IMR-90 (cell line): ENCODE measurements at regions not wholly inside any gene's neighbourhood (a gene's known extent, or its start where the extent isn't known, plus 50 kb on each side); places are given as distances from the start of the nearest gene placed in this dataset.

ENCODE experiments used
- ATAC-seq: fragments of 200-7000 bp; cut with Tn5 transposase; 2 replicates; pipeline ENCODE4 v1.9.1; 2020; ENCODE audit warnings: low read depth, mild to moderate bottlenecking, moderate library complexity
- BruUV-seq: library from RNA; stranded (reverse); fragments of 400-500 nt; replicated peaks from 2 replicates; lab custom pipeline; 2021; lab: Mats Ljungman, UMichigan
- CTCF ChIA-PET: fragments of 300-600 bp; formaldehyde crosslinking; extraction: SDS; loops from one replicate; lab custom pipeline; 2021; ENCODE audit warnings: antibody characterized with exemption; lab: Yijun Ruan, JAX
- POLR2A ChIA-PET: fragments of 300-600 bp; sonication (Branson Sonifier 250); formaldehyde crosslinking; loops from one replicate; lab custom pipeline; 2022; ENCODE audit warnings: antibody characterized with exemption; ENCODE audit not compliant: unreplicated experiment; lab: Charles Lee
- DNase-seq: peaks from one replicate; pipeline ENCODE4 v3.0.0; 2013
- H2AFZ ChIP-seq: replicated peaks from 2 replicates; pipeline ENCODE3; 2013; ENCODE audit warnings: low read length, mild to moderate bottlenecking; ENCODE audit not compliant: poor library complexity
- H2AK5ac ChIP-seq: 2 replicates; pipeline ENCODE4 v1.6.1; 2013; ENCODE audit warnings: low read depth, low read length, inconsistent platforms
- H2AK9ac ChIP-seq: replicated peaks from 2 replicates; pipeline ENCODE3; 2013; ENCODE audit warnings: mild to moderate bottlenecking, low read depth, low read length, moderate library complexity; ENCODE audit not compliant: poor library complexity
- H2BK120ac ChIP-seq: 2 replicates; pipeline ENCODE4 v1.6.1; 2013; ENCODE audit warnings: low read depth, low read length, inconsistent platforms
- H2BK15ac ChIP-seq: 3 replicates; pipeline ENCODE4 v1.6.1; 2013; ENCODE audit warnings: low read depth, low read length, inconsistent platforms
- H2BK20ac ChIP-seq: 2 replicates; pipeline ENCODE4 v1.6.1; 2013; ENCODE audit warnings: low read depth, mild to moderate bottlenecking, inconsistent platforms, low read length, moderate library complexity
- H2BK5ac ChIP-seq: 2 replicates; pipeline ENCODE4 v1.6.1; 2013; ENCODE audit warnings: mild to moderate bottlenecking, low read depth, low read length, inconsistent platforms; ENCODE audit not compliant: poor library complexity, severe bottlenecking
- H3K14ac ChIP-seq: replicated peaks from 2 replicates; pipeline ENCODE4 v1.6.1; 2013; ENCODE audit warnings: low read depth, low read length, inconsistent platforms
- H3K18ac ChIP-seq: 2 replicates; pipeline ENCODE4 v1.6.1; 2013; ENCODE audit warnings: low read depth, low read length, control low read depth
- H3K23ac ChIP-seq: 2 replicates; pipeline ENCODE4 v1.6.1; 2013; ENCODE audit warnings: low read depth, low read length, inconsistent platforms
- H3K27ac ChIP-seq: 2 replicates; pipeline ENCODE4 v1.5.1; 2013; ENCODE audit warnings: mild to moderate bottlenecking, control low read depth, low read length; ENCODE audit not compliant: insufficient read depth
- H3K27me3 ChIP-seq: 2 replicates; pipeline ENCODE4 v1.6.1; 2013; ENCODE audit warnings: low read length; ENCODE audit not compliant: control insufficient read depth, insufficient read depth
- H3K36me3 ChIP-seq: 2 replicates; pipeline ENCODE4 v1.6.1; 2013; ENCODE audit warnings: low read length, mixed read lengths; ENCODE audit not compliant: control insufficient read depth, insufficient read depth
- H3K4ac ChIP-seq: 2 replicates; pipeline ENCODE4 v1.6.1; 2013; ENCODE audit warnings: low read depth, low read length, inconsistent platforms
- H3K4me1 ChIP-seq: 2 replicates; pipeline ENCODE4 v1.6.1; 2013; ENCODE audit warnings: low read length, mixed read lengths; ENCODE audit not compliant: control insufficient read depth, insufficient read depth
- H3K4me2 ChIP-seq: 2 replicates; pipeline ENCODE4 v1.6.1; 2013; ENCODE audit warnings: low read depth, mild to moderate bottlenecking, control low read depth, low read length, moderate library complexity
- H3K4me3 ChIP-seq: 2 replicates; pipeline ENCODE4 v1.5.1; 2013; ENCODE audit warnings: low read depth, mild to moderate bottlenecking, control low read depth, low read length, moderate library complexity; ENCODE audit not compliant: insufficient read depth
- H3K56ac ChIP-seq: 2 replicates; pipeline ENCODE4 v1.6.1; 2013; ENCODE audit warnings: low read length, inconsistent platforms; ENCODE audit not compliant: insufficient read depth; ENCODE audit errors: extremely low read depth
- H3K79me1 ChIP-seq, 2 experiments: 2 replicates each; pipeline ENCODE4 v1.6.1; 2013; ENCODE audit warnings: low read length in 2 of 2, inconsistent platforms in 1 of 2, low read depth in 1 of 2
- H3K9ac ChIP-seq: 2 replicates; pipeline ENCODE4 v1.6.1; 2013; ENCODE audit warnings: low read depth, low read length, control low read depth
- H3K9me1 ChIP-seq: 2 replicates; pipeline ENCODE4 v1.6.1; 2013; ENCODE audit warnings: low read length, inconsistent platforms; ENCODE audit not compliant: insufficient read depth
- H3K9me3 ChIP-seq: 2 replicates; pipeline ENCODE4 v1.6.1; 2013; ENCODE audit warnings: low read length; ENCODE audit not compliant: control insufficient read depth, insufficient read depth
- H4K20me1 ChIP-seq: 2 replicates; pipeline ENCODE4 v1.6.1; 2013; ENCODE audit warnings: low read length, inconsistent platforms; ENCODE audit not compliant: insufficient read depth
- H4K5ac ChIP-seq: 2 replicates; pipeline ENCODE4 v1.6.1; 2013; ENCODE audit warnings: mild to moderate bottlenecking, low read depth, low read length, control low read depth
- H4K8ac ChIP-seq, 2 experiments: 2 replicates each; pipeline ENCODE4 v1.6.1; 2013; ENCODE audit warnings: low read depth in 2 of 2, low read length in 2 of 2, control low read depth in 1 of 2, inconsistent platforms in 1 of 2
- H4K91ac ChIP-seq: 2 replicates; pipeline ENCODE4 v1.6.1; 2013; ENCODE audit warnings: low read depth, low read length, inconsistent platforms; ENCODE audit not compliant: insufficient read depth
- BHLHE40 ChIP-seq: fragments of 150-350 bp; IDR thresholded peaks from 2 replicates; pipeline ENCODE4 v1.6.1; 2016; ENCODE audit warnings: mild to moderate bottlenecking, low read depth, low read length
- CEBPB ChIP-seq: IDR thresholded peaks from 2 replicates; pipeline ENCODE4 v1.6.1; 2012; ENCODE audit warnings: low read depth, low read length, improper control_type of control experiment
- FOS ChIP-seq: fragments of 150-350 bp; IDR thresholded peaks from 2 replicates; pipeline ENCODE4 v1.6.1; 2016; ENCODE audit warnings: low read depth, low read length
- MAFK ChIP-seq: IDR thresholded peaks from 2 replicates; pipeline ENCODE4 v1.6.1; 2012; ENCODE audit warnings: low read depth, low read length, improper control_type of control experiment
- MXI1 ChIP-seq: IDR thresholded peaks from 2 replicates; pipeline ENCODE4 v1.6.1; 2012; ENCODE audit warnings: low read depth, mild to moderate bottlenecking, low read length, moderate library complexity, borderline replicate concordance
- NFE2L2 ChIP-seq: fragments of 150-350 bp; IDR thresholded peaks from 2 replicates; pipeline ENCODE4 v1.6.1; 2016; ENCODE audit warnings: low read depth, mild to moderate bottlenecking, low read length
- RAD21 ChIP-seq: IDR thresholded peaks from 2 replicates; pipeline ENCODE4 v1.6.1; 2012; ENCODE audit warnings: low read length, improper control_type of control experiment
- RCOR1 ChIP-seq: IDR thresholded peaks from 2 replicates; pipeline ENCODE4 v1.6.1; 2012; ENCODE audit warnings: mild to moderate bottlenecking, low read length, improper control_type of control experiment; ENCODE audit not compliant: insufficient replicate concordance
- SMC3 ChIP-seq: fragments of 150-350 bp; IDR thresholded peaks from 2 replicates; pipeline ENCODE4 v1.6.1; 2016; ENCODE audit warnings: low read depth, mild to moderate bottlenecking, antibody characterized with exemption, low read length, moderate library complexity
- WGBS, 2 experiments: methylation state at CpG; one replicate each; pipeline versions ENCODE4 v1.1.5 to v1.1.7; 2013; ENCODE audit warnings: missing lambda C conversion rate in 2 of 2; ENCODE audit not compliant: insufficient read length in 1 of 2; ENCODE audit errors: extremely low coverage in 2 of 2; 5-methylcytosine and 5-hydroxymethylcytosine counted together
- dilution Hi-C: fragments of 300-500 bp; cut with HindIII; formaldehyde crosslinking; loops from one replicate; pipeline ENCODE4 v1.14.3; 2018; ENCODE audit warnings: low sequenced_read_pairs; ENCODE audit not compliant: unreplicated experiment
- in situ Hi-C: fragments of 300-500 bp; cut with MboI; formaldehyde crosslinking; loops from 3 replicates; pipeline ENCODE4 v1.14.3; 2019; ENCODE audit warnings: low sequenced_read_pairs, inconsistent platforms, mixed read lengths
- intact Hi-C: fragments of 100-400 bp; cut with micrococcal nuclease; formaldehyde crosslinking; loops from 2 replicates; pipeline ENCODE4 v1.10.0; 2022
- TF ChIP-seq, protein P1 (sequence below): conservative IDR thresholded peaks from 2 replicates; pipeline ENCODE4 v1.5.1; 2012; ENCODE audit warnings: mild to moderate bottlenecking, low read depth, low read length, improper control_type of control experiment
- TF ChIP-seq, protein P2 (sequence below): fragments of 150-350 bp; IDR thresholded peaks from 2 replicates; pipeline ENCODE4 v1.6.1; 2016; ENCODE audit warnings: low read depth, mild to moderate bottlenecking, low read length, moderate library complexity, borderline replicate concordance
- TF ChIP-seq, protein P3 (sequence below): fragments of 150-350 bp; IDR thresholded peaks from 2 replicates; pipeline ENCODE4 v1.6.1; 2017; ENCODE audit warnings: mild to moderate bottlenecking, antibody characterized with exemption, low read length, low read depth

DNA sequence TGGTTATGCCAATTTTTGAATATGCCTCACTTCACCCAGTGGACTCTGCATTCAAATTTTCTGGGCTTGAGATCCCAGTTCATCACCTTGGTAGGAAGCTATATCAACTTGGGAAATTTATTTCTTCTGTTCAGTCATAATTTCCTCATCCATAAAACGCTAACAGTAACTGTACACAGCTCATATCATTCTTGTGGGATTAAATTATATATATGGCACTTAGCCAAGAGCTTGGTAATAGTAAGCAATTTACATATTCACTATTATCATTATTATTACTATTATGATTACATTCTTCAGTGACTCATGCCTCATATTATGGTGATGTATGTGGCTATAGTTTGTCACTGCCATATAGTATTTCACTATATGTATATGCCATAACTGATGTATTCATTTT, 177.6 kb downstream of the CPE start:
- Histone ChIP-seq H3K36me3 (no peaks in the 10 kb centered on the region), H2AK9ac (no peak overlapping the region), H3K4me1 (no peaks in the 10 kb centered on the region), H3K56ac (no peak overlapping the region), H3K18ac (no peak overlapping the region), H2BK20ac (no peak overlapping the region), H3K27ac (no peak overlapping the region), H3K27me3 (no peaks in the 10 kb centered on the region), H3K9me3 (peaks cover 2% of the 10 kb centered on the region; the same call in 1 of the 2 replicates), H3K79me1 (no peaks in the 10 kb centered on the region), H3K23ac (no peak overlapping the region), H3K4me2 (no peak overlapping the region), H2BK15ac (no peak overlapping the region), H3K9ac (no peak overlapping the region), H4K20me1 (no peaks in the 10 kb centered on the region), H4K8ac (no peak overlapping the region), H3K4ac (no peak overlapping the region), H3K9me1 (no peaks in the 10 kb centered on the region), H2BK120ac (no peak overlapping the region), H4K91ac (no peak overlapping the region), H2AFZ (no peak overlapping the region), H2BK5ac (no peak overlapping the region), H4K5ac (no peak overlapping the region), H3K14ac (no peak overlapping the region), H2AK5ac (no peak overlapping the region), H3K4me3 (no peak overlapping the region)
- no peak for TF ChIP-seq SMC3
- TF ChIP-seq BHLHE40: no peak
- no peak for TF ChIP-seq NFE2L2
- TF ChIP-seq, protein P1, sequence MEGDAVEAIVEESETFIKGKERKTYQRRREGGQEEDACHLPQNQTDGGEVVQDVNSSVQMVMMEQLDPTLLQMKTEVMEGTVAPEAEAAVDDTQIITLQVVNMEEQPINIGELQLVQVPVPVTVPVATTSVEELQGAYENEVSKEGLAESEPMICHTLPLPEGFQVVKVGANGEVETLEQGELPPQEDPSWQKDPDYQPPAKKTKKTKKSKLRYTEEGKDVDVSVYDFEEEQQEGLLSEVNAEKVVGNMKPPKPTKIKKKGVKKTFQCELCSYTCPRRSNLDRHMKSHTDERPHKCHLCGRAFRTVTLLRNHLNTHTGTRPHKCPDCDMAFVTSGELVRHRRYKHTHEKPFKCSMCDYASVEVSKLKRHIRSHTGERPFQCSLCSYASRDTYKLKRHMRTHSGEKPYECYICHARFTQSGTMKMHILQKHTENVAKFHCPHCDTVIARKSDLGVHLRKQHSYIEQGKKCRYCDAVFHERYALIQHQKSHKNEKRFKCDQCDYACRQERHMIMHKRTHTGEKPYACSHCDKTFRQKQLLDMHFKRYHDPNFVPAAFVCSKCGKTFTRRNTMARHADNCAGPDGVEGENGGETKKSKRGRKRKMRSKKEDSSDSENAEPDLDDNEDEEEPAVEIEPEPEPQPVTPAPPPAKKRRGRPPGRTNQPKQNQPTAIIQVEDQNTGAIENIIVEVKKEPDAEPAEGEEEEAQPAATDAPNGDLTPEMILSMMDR: no peak
- no peak for TF ChIP-seq RCOR1
- no peak for TF ChIP-seq MXI1
- TF ChIP-seq, protein P2, sequence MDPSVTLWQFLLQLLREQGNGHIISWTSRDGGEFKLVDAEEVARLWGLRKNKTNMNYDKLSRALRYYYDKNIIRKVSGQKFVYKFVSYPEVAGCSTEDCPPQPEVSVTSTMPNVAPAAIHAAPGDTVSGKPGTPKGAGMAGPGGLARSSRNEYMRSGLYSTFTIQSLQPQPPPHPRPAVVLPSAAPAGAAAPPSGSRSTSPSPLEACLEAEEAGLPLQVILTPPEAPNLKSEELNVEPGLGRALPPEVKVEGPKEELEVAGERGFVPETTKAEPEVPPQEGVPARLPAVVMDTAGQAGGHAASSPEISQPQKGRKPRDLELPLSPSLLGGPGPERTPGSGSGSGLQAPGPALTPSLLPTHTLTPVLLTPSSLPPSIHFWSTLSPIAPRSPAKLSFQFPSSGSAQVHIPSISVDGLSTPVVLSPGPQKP: no peak
- TF ChIP-seq MAFK: no peak
- no peak for TF ChIP-seq RAD21
- no peak for TF ChIP-seq FOS
- TF ChIP-seq CEBPB: no peak
- TF ChIP-seq, protein P3, sequence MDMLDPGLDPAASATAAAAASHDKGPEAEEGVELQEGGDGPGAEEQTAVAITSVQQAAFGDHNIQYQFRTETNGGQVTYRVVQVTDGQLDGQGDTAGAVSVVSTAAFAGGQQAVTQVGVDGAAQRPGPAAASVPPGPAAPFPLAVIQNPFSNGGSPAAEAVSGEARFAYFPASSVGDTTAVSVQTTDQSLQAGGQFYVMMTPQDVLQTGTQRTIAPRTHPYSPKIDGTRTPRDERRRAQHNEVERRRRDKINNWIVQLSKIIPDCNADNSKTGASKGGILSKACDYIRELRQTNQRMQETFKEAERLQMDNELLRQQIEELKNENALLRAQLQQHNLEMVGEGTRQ: no peak
- no TSS peak for BruUV-seq
- DNase-seq: no peak
- WGBS, 2 experiments: no CpG with 5 or more reads among the region's 1 CpG
- dilution Hi-C loops: no loop called here
- CTCF ChIA-PET: no interaction called here
- in situ Hi-C loops: no loop called here
- intact Hi-C loops: no loop called here
- POLR2A ChIA-PET: no interaction called here
- ATAC-seq: no peak
